ENCODE measurements at regions not wholly inside any gene's neighbourhood (a gene's known extent, or its start where the extent isn't known, plus 50 kb on each side); places are given as distances from the start of the nearest gene placed in this dataset.

DNA sequence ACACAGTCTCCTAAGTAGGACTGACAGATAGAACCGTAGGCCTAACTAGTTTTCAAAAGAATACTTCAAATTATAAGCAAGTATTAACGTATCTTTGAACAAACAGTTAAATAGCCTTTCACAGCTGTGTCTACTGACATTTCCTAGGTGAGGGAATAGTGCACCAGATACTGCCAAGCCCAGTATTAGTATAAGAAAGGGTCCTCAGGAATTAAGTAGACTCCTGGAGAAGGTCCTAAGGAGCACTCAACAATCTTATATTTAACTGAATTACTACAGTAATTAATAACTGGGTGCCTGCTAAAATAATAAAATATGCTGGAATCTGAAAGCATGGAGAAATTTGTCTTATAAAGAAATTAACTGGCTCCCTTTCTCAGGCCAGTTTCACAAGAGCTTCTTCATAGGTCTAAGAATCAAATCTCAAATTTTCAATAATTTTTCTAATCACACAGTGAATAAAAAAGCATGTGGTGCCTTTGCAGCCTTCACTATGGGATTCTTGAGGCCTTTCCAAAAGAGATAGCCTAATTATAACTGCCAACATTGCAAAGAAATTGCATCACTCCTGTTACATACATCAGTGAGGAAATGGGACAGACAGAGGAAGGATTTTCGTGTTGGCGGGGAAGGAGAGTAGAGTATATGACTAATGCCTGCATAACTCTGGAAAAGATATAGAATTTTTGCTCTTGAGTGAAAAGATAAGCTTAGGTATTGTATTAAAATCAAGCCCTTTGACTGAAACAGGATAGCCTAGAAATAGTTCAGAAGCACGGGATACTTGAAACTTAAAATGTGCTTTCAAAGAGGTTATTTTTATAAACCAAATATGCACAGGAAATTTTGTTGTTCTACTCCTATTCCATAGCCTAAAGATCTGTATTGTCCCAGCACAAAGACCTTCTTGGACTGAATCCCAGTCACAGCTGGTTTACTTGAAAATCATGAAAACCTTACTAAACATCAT lies 228.6 kb upstream of the STK17B start (continued):
- TF ChIP-seq ZNF561 (CRISPR knock-in tag; conservative IDR thresholded peaks at IDR 0.05) = no peak
- TF ChIP-seq ZNF175 (CRISPR knock-in tag; IDR thresholded peaks at IDR 0.05; ENCODE audit: low read depth) = peak; percentile 95
- TF ChIP-seq, protein P1, sequence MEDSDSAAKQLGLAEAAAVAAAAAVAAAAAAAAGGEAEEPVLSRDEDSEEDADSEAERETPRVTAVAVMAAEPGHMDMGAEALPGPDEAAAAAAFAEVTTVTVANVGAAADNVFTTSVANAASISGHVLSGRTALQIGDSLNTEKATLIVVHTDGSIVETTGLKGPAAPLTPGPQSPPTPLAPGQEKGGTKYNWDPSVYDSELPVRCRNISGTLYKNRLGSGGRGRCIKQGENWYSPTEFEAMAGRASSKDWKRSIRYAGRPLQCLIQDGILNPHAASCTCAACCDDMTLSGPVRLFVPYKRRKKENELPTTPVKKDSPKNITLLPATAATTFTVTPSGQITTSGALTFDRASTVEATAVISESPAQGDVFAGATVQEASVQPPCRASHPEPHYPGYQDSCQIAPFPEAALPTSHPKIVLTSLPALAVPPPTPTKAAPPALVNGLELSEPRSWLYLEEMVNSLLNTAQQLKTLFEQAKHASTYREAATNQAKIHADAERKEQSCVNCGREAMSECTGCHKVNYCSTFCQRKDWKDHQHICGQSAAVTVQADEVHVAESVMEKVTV (CRISPR knock-in tag; IDR thresholded peaks at IDR 0.05) = no peak
- TF ChIP-seq ATF1 (CRISPR knock-in tag; IDR thresholded peaks at IDR 0.05) = no peak
- TF ChIP-seq ATF1 (tag; IDR thresholded peaks at IDR 0.05) = 0 out of 2 replicates have a peak, but pooled peaks have one; percentile 21
- no peak for TF ChIP-seq NR2C1 (IDR thresholded peaks at IDR 0.05)
- peak; percentile 34; the same call in 1 of the 2 replicates for TF ChIP-seq NR2C1 (tag; IDR thresholded peaks at IDR 0.05)
- no peak for TF ChIP-seq NFATC3 (IDR thresholded peaks at IDR 0.05)
- TF ChIP-seq, protein P2, sequence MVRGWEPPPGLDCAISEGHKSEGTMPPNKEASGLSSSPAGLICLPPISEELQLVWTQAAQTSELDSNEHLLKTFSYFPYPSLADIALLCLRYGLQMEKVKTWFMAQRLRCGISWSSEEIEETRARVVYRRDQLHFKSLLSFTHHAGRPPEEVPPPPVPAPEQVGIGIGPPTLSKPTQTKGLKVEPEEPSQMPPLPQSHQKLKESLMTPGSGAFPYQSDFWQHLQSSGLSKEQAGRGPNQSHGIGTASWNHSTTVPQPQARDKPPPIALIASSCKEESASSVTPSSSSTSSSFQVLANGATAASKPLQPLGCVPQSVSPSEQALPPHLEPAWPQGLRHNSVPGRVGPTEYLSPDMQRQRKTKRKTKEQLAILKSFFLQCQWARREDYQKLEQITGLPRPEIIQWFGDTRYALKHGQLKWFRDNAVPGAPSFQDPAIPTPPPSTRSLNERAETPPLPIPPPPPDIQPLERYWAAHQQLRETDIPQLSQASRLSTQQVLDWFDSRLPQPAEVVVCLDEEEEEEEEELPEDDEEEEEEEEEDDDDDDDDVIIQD (CRISPR knock-in tag; IDR thresholded peaks at IDR 0.05) = no peak
- peak; percentile 39; the same call in 1 of the 2 replicates for TF ChIP-seq FOXM1 (IDR thresholded peaks at IDR 0.05; ENCODE audit: low read depth)
- TF ChIP-seq FOXM1 (CRISPR knock-in tag; IDR thresholded peaks at IDR 0.05; ENCODE audit: low read depth) = no peak
- peak; percentile 49; the same call in 1 of the 2 replicates for TF ChIP-seq NFIC (IDR thresholded peaks at IDR 0.05)
- peak; percentile 66; the same call in 1 of the 2 replicates for TF ChIP-seq DMBX1 (CRISPR knock-in tag; IDR thresholded peaks at IDR 0.05; ENCODE audit: borderline replicate concordance)
- no peak for TF ChIP-seq PRMT5 (CRISPR knock-in tag; IDR thresholded peaks at IDR 0.05)
- no peak for TF ChIP-seq ZNF764 (CRISPR knock-in tag; IDR thresholded peaks at IDR 0.05; ENCODE audit: low read depth)
- no peak for TF ChIP-seq DACH1 (IDR thresholded peaks at IDR 0.05; ENCODE audit: partially characterized antibody)
- no peak; the same call in 1 of the 2 replicates for TF ChIP-seq PML (IDR thresholded peaks at IDR 0.05; ENCODE audit: low read length)
- TF ChIP-seq KAT2B (IDR thresholded peaks at IDR 0.05; ENCODE audit: low read depth, low read length) = no peak
- no peak for TF ChIP-seq SUPT5H (IDR thresholded peaks at IDR 0.05)
- TF ChIP-seq NR3C1 (CRISPR knock-in tag; IDR thresholded peaks at IDR 0.05) = no peak
- TF ChIP-seq ZNF197 (CRISPR knock-in tag; IDR thresholded peaks at IDR 0.05; ENCODE audit: low read depth) = peak; percentile 45; the same call in 1 of the 2 replicates
- TF ChIP-seq, protein P3, sequence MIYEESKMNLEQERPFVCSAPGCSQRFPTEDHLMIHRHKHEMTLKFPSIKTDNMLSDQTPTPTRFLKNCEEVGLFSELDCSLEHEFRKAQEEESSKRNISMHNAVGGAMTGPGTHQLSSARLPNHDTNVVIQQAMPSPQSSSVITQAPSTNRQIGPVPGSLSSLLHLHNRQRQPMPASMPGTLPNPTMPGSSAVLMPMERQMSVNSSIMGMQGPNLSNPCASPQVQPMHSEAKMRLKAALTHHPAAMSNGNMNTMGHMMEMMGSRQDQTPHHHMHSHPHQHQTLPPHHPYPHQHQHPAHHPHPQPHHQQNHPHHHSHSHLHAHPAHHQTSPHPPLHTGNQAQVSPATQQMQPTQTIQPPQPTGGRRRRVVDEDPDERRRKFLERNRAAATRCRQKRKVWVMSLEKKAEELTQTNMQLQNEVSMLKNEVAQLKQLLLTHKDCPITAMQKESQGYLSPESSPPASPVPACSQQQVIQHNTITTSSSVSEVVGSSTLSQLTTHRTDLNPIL (CRISPR knock-in tag; IDR thresholded peaks at IDR 0.05) = no peak
- no peak for TF ChIP-seq ZNF282 (CRISPR knock-in tag; IDR thresholded peaks at IDR 0.05)
